Mesothelial cell of epicardium (in vitro differentiated cells): ENCODE measurements at regions not wholly inside any gene's neighbourhood (a gene's known extent, or its start where the extent isn't known, plus 50 kb on each side); places are given as distances from the start of the nearest gene placed in this dataset.

Source experiments
- DNase-seq, 2 experiments: peaks; one replicate each; pipeline ENCODE4 v3.0.0; 2021; ENCODE audit warnings: low spot score in 2 of 2; ENCODE audit not compliant: unreplicated experiment in 2 of 2
- H3K27ac Mint-ChIP-seq: 2 replicates; pipeline ENCODE4 v1.8.0; 2021; ENCODE audit warnings: mixed read lengths
- H3K27me3 Mint-ChIP-seq: 2 replicates; pipeline ENCODE4 v1.8.0; 2021; ENCODE audit warnings: low read depth, mixed read lengths
- H3K36me3 Mint-ChIP-seq: 2 replicates; pipeline ENCODE4 v1.8.0; 2021; ENCODE audit warnings: mixed read lengths
- H3K4me1 Mint-ChIP-seq: 2 replicates; pipeline ENCODE4 v1.8.0; 2021; ENCODE audit warnings: mixed read lengths
- H3K4me3 Mint-ChIP-seq: 2 replicates; pipeline ENCODE4 v1.8.0; 2021; ENCODE audit warnings: mild to moderate bottlenecking, moderate library complexity, mixed read lengths
- H3K9me3 Mint-ChIP-seq: 2 replicates; pipeline ENCODE4 v1.8.0; 2021; ENCODE audit warnings: mixed read lengths
- TF ChIP-seq, protein P1 (sequence below): fragments of 200-600 bp; sonication (generic); IDR thresholded peaks from one replicate; pipeline ENCODE4 v1.5.0; 2021; ENCODE audit warnings: antibody characterized with exemption; ENCODE audit not compliant: unreplicated experiment

DNA sequence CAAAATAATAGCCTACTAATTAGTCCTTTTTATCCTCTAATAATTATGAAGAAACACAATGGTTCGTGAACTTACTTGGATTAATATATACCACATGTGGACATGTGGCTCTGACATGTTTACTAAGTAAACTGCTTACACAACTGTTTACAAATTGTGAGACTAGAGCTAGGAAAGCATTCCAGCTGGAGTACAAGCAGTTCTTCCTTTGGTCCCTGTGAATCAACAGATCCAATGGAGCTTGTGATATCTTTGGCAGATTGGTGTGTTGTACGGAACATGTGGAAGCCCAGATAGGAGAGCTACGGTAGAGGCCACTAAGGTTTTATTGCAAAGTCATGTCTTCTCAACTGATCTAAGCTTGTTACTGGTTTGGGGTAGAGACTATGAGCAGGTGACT is 145.5 kb upstream of the SPRY2 start:
- Mint-ChIP-seq H3K36me3 (no peaks in the 10 kb centered on the region), H3K4me3 (no peak overlapping the region), H3K27me3 (no peaks in the 10 kb centered on the region), H3K27ac (no peak overlapping the region), H3K4me1 (no peaks in the 10 kb centered on the region), H3K9me3 (peaks cover 4% of the 10 kb centered on the region)
- TF ChIP-seq, protein P1, sequence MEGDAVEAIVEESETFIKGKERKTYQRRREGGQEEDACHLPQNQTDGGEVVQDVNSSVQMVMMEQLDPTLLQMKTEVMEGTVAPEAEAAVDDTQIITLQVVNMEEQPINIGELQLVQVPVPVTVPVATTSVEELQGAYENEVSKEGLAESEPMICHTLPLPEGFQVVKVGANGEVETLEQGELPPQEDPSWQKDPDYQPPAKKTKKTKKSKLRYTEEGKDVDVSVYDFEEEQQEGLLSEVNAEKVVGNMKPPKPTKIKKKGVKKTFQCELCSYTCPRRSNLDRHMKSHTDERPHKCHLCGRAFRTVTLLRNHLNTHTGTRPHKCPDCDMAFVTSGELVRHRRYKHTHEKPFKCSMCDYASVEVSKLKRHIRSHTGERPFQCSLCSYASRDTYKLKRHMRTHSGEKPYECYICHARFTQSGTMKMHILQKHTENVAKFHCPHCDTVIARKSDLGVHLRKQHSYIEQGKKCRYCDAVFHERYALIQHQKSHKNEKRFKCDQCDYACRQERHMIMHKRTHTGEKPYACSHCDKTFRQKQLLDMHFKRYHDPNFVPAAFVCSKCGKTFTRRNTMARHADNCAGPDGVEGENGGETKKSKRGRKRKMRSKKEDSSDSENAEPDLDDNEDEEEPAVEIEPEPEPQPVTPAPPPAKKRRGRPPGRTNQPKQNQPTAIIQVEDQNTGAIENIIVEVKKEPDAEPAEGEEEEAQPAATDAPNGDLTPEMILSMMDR = no peak
- DNase-seq = no peak

DNA sequence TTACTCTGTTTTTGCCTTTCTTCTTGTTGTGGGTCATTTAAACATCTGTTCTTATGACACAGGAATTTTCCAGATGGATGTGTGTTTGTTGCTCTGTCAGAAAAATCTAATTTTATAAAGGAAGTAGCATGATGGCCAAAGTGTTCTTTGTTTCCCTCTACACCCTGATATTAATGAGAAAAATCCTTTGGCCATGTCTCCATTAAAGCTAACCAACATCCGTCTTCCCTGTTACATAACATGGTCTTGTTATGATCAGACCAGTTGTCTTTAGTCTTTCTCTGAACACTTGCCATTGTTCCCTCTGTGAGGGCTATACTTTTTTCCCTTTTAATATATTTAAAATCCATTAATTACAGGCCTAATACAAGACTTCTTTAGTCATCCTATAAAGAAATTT is 142.2 kb upstream of the SPRY2 start:
- TF ChIP-seq, protein P1 = no peak
- H3K9me3 Mint-ChIP-seq = peaks cover 12% of the 10 kb centered on the region
- H3K4me1 Mint-ChIP-seq = no peaks in the 10 kb centered on the region
- H3K4me3 Mint-ChIP-seq = no peak overlapping the region
- H3K27ac Mint-ChIP-seq = no peak overlapping the region
- H3K36me3 Mint-ChIP-seq = no peaks in the 10 kb centered on the region
- no peaks in the 10 kb centered on the region for H3K27me3 Mint-ChIP-seq
- DNase-seq = no peak

DNA sequence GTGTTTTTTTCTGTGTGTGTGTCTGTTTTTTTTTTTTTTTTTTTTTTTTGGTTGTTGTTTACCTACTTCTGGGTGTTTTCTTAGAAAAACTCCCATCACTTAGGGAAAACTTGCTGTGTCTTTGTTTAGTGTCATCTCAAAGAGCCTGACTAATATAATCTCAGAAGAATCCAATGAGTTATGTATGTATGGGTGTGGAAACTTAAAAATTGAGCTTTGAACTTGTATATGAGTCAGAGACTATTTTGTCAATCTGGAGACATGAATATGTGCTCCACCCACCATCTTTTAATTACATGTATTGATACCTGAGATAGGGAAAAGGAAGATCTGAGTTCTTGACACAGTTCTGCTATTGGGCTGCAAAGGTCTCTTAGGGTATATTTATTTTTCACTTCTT is 140.7 kb upstream of the SPRY2 start:
- peaks cover 14% of the 10 kb centered on the region for H3K4me1 Mint-ChIP-seq
- H3K27ac Mint-ChIP-seq = no peak overlapping the region
- H3K27me3 Mint-ChIP-seq = no peaks in the 10 kb centered on the region
- H3K9me3 Mint-ChIP-seq = peaks cover 12% of the 10 kb centered on the region
- no peak overlapping the region for H3K4me3 Mint-ChIP-seq
- DNase-seq = no peak
- TF ChIP-seq, protein P1 = no peak
- H3K36me3 Mint-ChIP-seq = no peaks in the 10 kb centered on the region

DNA sequence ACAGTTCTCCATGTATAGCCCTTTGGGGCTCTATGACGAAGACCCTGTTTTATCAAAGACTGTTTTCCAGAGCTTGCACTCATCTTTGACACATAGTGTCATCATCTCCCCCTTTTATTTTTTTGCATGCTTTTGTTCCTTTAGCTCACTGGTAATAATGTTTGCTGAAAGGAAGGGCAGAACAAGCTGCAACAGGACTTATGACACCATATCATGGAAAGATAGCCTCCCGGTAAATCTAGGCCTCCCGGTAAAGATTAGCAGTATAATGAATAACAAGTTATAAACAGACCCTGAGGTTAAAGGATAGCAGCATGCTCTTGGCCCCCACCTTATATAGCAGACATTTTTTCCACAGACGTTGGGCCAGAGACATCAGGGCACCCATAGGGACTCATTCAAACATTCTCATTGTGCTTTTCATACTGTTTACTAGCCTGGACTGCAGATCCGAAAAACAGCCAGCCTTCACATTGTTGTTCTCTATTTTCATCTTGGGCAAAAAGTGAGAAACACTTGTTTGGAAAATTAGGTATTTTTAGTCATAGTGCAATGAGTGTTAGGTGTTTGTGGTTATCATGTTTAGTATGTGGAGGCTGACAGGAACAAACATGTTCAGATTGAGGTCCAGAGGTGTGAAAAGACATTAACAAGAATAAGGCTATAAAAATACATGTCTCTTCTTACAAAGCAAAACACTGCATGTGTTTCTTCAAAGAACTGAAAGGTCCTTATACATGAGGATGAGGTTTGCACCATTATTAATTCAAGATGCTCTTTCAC is 136.9 kb upstream of the SPRY2 start:
- Mint-ChIP-seq H3K27ac (no peak overlapping the region), H3K27me3 (no peaks in the 10 kb centered on the region), H3K4me1 (peaks cover 17% of the 10 kb centered on the region), H3K4me3 (no peak overlapping the region), H3K36me3 (no peaks in the 10 kb centered on the region), H3K9me3 (peaks cover 7% of the 10 kb centered on the region)
- TF ChIP-seq, protein P1 = no peak
- DNase-seq = no peak

DNA sequence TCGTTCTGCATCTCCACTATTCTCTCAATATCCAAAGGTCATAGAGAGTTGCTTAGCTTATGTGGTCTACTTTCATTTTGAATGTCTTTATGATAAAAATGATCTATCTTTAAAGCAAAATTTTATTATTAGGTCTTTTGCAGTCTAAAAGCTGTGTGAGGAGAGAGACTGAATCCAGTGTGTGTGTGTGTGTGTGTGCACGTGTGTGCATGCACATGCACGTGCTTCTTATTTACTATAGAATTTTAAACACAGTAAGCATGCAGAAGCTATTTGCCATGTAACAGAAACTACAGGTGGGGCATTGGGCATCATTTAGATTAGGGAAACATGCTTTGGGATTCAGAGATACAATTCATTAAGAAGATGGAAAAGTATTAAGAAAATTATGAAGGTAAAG is 136.0 kb upstream of the SPRY2 start:
- Mint-ChIP-seq H3K4me1 (peaks cover 17% of the 10 kb centered on the region), H3K27ac (no peak overlapping the region), H3K4me3 (no peak overlapping the region), H3K9me3 (peaks cover 7% of the 10 kb centered on the region), H3K36me3 (no peaks in the 10 kb centered on the region), H3K27me3 (no peaks in the 10 kb centered on the region)
- TF ChIP-seq, protein P1 = no peak
- DNase-seq = no peak
